ENCODE measurements at regions not wholly inside any gene's neighbourhood (a gene's known extent, or its start where the extent isn't known, plus 50 kb on each side); places are given as distances from the start of the nearest gene placed in this dataset.

- Histone ChIP-seq H3K27me3 (ENCODE audit: control insufficient read depth, insufficient read depth, low read length) (no peaks in the 10 kb centered on the region), H3K36me3 (replicated peaks; ENCODE audit: control insufficient read depth, insufficient read depth, low read length) (no peaks in the 10 kb centered on the region), H3K4me3 (ENCODE audit: insufficient read depth, low read depth, low read length) (no peak overlapping the region)
- no peak for DNase-seq
These were observed 279.4 kb upstream of the SYT1 start for GRCh38 chr12:78585132-78585531.

- Histone ChIP-seq H3K36me3 (replicated peaks; ENCODE audit: control insufficient read depth, insufficient read depth, low read length) (no peaks in the 10 kb centered on the region), H3K27me3 (ENCODE audit: control insufficient read depth, insufficient read depth, low read length) (no peaks in the 10 kb centered on the region), H3K4me3 (ENCODE audit: insufficient read depth, low read depth, low read length) (no peak overlapping the region)
- no peak for DNase-seq
These were observed 277.8 kb upstream of the SYT1 start for GRCh38 chr12:78586790-78587189.

GRCh38 chr12:78599366-78599765 is 265.2 kb upstream of the SYT1 start:
- H3K4me3 ChIP-seq (ENCODE audit: insufficient read depth, low read depth, low read length): no peak overlapping the region
- DNase-seq: no peak
- H3K36me3 ChIP-seq (replicated peaks; ENCODE audit: control insufficient read depth, insufficient read depth, low read length): no peaks in the 10 kb centered on the region
- no peaks in the 10 kb centered on the region for H3K27me3 ChIP-seq (ENCODE audit: control insufficient read depth, insufficient read depth, low read length)

- Histone ChIP-seq H3K27me3 (ENCODE audit: control insufficient read depth, insufficient read depth, low read length) (no peaks in the 10 kb centered on the region), H3K36me3 (replicated peaks; ENCODE audit: control insufficient read depth, insufficient read depth, low read length) (no peaks in the 10 kb centered on the region), H3K4me3 (ENCODE audit: insufficient read depth, low read depth, low read length) (no peak overlapping the region)
- DNase-seq: no peak
These were observed 264.0 kb upstream of the SYT1 start for GRCh38 chr12:78600541-78600940.

GRCh38 chr12:78611504-78611903 is 253.1 kb upstream of the SYT1 start:
- Histone ChIP-seq H3K4me3 (ENCODE audit: insufficient read depth, low read depth, low read length) (no peak overlapping the region), H3K27me3 (ENCODE audit: control insufficient read depth, insufficient read depth, low read length) (no peaks in the 10 kb centered on the region)
- no peak for DNase-seq

GRCh38 chr12:78612190-78612589 is 252.4 kb upstream of the SYT1 start:
- DNase-seq: no peak
- H3K4me3 ChIP-seq (ENCODE audit: insufficient read depth, low read depth, low read length): no peak overlapping the region
- H3K27me3 ChIP-seq (ENCODE audit: control insufficient read depth, insufficient read depth, low read length): no peaks in the 10 kb centered on the region
- no peaks in the 10 kb centered on the region for H3K36me3 ChIP-seq (replicated peaks; ENCODE audit: control insufficient read depth, insufficient read depth, low read length)

More at GRCh38 chr12:78611504-78611903, 253.1 kb upstream of the SYT1 start:
- no peaks in the 10 kb centered on the region for H3K36me3 ChIP-seq (replicated peaks; ENCODE audit: control insufficient read depth, insufficient read depth, low read length)

GRCh38 chr12:78617683-78618082 is 246.9 kb upstream of the SYT1 start:
- no peak for DNase-seq

GRCh38 chr12:78622529-78623195 is 241.9 kb upstream of the SYT1 start:
- Histone ChIP-seq H3K27me3 (ENCODE audit: control insufficient read depth, insufficient read depth, low read length) (no peaks in the 10 kb centered on the region), H3K36me3 (replicated peaks; ENCODE audit: control insufficient read depth, insufficient read depth, low read length) (no peaks in the 10 kb centered on the region), H3K4me3 (ENCODE audit: insufficient read depth, low read depth, low read length) (no peak overlapping the region)
- no peak for DNase-seq

More at GRCh38 chr12:78617683-78618082, 246.9 kb upstream of the SYT1 start:
- Histone ChIP-seq H3K4me3 (ENCODE audit: insufficient read depth, low read depth, low read length) (no peak overlapping the region), H3K27me3 (ENCODE audit: control insufficient read depth, insufficient read depth, low read length) (no peaks in the 10 kb centered on the region), H3K36me3 (replicated peaks; ENCODE audit: control insufficient read depth, insufficient read depth, low read length) (no peaks in the 10 kb centered on the region)

- Histone ChIP-seq H3K4me3 (ENCODE audit: insufficient read depth, low read depth, low read length) (no peak overlapping the region), H3K36me3 (replicated peaks; ENCODE audit: control insufficient read depth, insufficient read depth, low read length) (no peaks in the 10 kb centered on the region), H3K27me3 (ENCODE audit: control insufficient read depth, insufficient read depth, low read length) (no peaks in the 10 kb centered on the region)
- no peak for DNase-seq
These were observed 236.0 kb upstream of the SYT1 start for GRCh38 chr12:78628491-78629100.

- no peaks in the 10 kb centered on the region for H3K27me3 ChIP-seq (ENCODE audit: control insufficient read depth, insufficient read depth, low read length)
- no peak for DNase-seq
- no peak overlapping the region for H3K4me3 ChIP-seq (ENCODE audit: insufficient read depth, low read depth, low read length)
- no peaks in the 10 kb centered on the region for H3K36me3 ChIP-seq (replicated peaks; ENCODE audit: control insufficient read depth, insufficient read depth, low read length)
These were observed 228.2 kb upstream of the SYT1 start for GRCh38 chr12:78636231-78636855.

GRCh38 chr12:78641837-78642423 is 222.6 kb upstream of the SYT1 start:
- no peak for DNase-seq
- Histone ChIP-seq H3K27me3 (ENCODE audit: control insufficient read depth, insufficient read depth, low read length) (peaks cover 4% of the 10 kb centered on the region; the same call in 1 of the 2 replicates), H3K4me3 (ENCODE audit: insufficient read depth, low read depth, low read length) (no peak overlapping the region)

GRCh38 chr12:78645956-78646355 is 218.6 kb upstream of the SYT1 start:
- DNase-seq: no peak
- Histone ChIP-seq H3K27me3 (ENCODE audit: control insufficient read depth, insufficient read depth, low read length) (peaks cover 21% of the 10 kb centered on the region), H3K4me3 (ENCODE audit: insufficient read depth, low read depth, low read length) (no peak overlapping the region), H3K36me3 (replicated peaks; ENCODE audit: control insufficient read depth, insufficient read depth, low read length) (no peaks in the 10 kb centered on the region)

More at GRCh38 chr12:78641837-78642423, 222.6 kb upstream of the SYT1 start:
- H3K36me3 ChIP-seq (replicated peaks; ENCODE audit: control insufficient read depth, insufficient read depth, low read length): no peaks in the 10 kb centered on the region

- H3K36me3 ChIP-seq (replicated peaks; ENCODE audit: control insufficient read depth, insufficient read depth, low read length): no peaks in the 10 kb centered on the region
- no peak overlapping the region for H3K4me3 ChIP-seq (ENCODE audit: insufficient read depth, low read depth, low read length)
- DNase-seq: no peak
- peaks cover 65% of the 10 kb centered on the region for H3K27me3 ChIP-seq (ENCODE audit: control insufficient read depth, insufficient read depth, low read length)
These were observed 212.8 kb upstream of the SYT1 start for GRCh38 chr12:78651755-78652154.

- H3K4me3 ChIP-seq (ENCODE audit: insufficient read depth, low read depth, low read length): no peak overlapping the region
- H3K27me3 ChIP-seq (ENCODE audit: control insufficient read depth, insufficient read depth, low read length): no peaks in the 10 kb centered on the region
- no peaks in the 10 kb centered on the region for H3K36me3 ChIP-seq (replicated peaks; ENCODE audit: control insufficient read depth, insufficient read depth, low read length)
- no peak for DNase-seq
These were observed 198.0 kb upstream of the SYT1 start for GRCh38 chr12:78666584-78666983.

GRCh38 chr12:78671295-78671694 is 193.3 kb upstream of the SYT1 start:
- H3K36me3 ChIP-seq (replicated peaks; ENCODE audit: control insufficient read depth, insufficient read depth, low read length): no peaks in the 10 kb centered on the region
- no peak overlapping the region for H3K4me3 ChIP-seq (ENCODE audit: insufficient read depth, low read depth, low read length)
- no peaks in the 10 kb centered on the region for H3K27me3 ChIP-seq (ENCODE audit: control insufficient read depth, insufficient read depth, low read length)
- DNase-seq: no peak
